H1 (cell line): ENCODE measurements at regions not wholly inside any gene's neighbourhood (a gene's known extent, or its start where the extent isn't known, plus 50 kb on each side); places are given as distances from the start of the nearest gene placed in this dataset.

ENCODE experiments used
- ASH2L ChIP-seq: fragments of 200-600, 300-600 bp; sonication (generic); IDR thresholded peaks from one replicate; pipeline ENCODE4 v1.7.1; 2017; ENCODE audit warnings: low read length
- CTCF ChIP-seq, 3 experiments: IDR thresholded peaks; 1 replicate in 2 of 3; 2 replicates in 1 of 3; pipeline versions ENCODE4 v1.5.1 to v1.6.1; 2011; ENCODE audit warnings: low read length in 3 of 3, mild to moderate bottlenecking in 3 of 3, inconsistent platforms in 2 of 3, low read depth in 1 of 3, moderate library complexity in 1 of 3; ENCODE audit not compliant: insufficient read depth in 1 of 3; ENCODE audit errors: control extremely low read depth in 1 of 3
- FOSL1 ChIP-seq: IDR thresholded peaks from 2 replicates; pipeline ENCODE4 v1.6.1; 2011; ENCODE audit warnings: mild to moderate bottlenecking, low read depth, low read length, moderate library complexity; ENCODE audit not compliant: insufficient read depth
- MAX ChIP-seq: IDR thresholded peaks from 2 replicates; pipeline ENCODE4 v1.6.1; 2012; ENCODE audit warnings: inconsistent platforms
- POLR2A ChIP-seq, 2 experiments: IDR thresholded peaks; 1 replicate in 1 of 2; 2 replicates in 1 of 2; pipeline ENCODE4 v1.6.1; 2011; ENCODE audit warnings: low read depth in 2 of 2, low read length in 2 of 2, mild to moderate bottlenecking in 2 of 2; ENCODE audit errors: control extremely low read depth in 1 of 2
- POLR2AphosphoS5 ChIP-seq: IDR thresholded peaks from 2 replicates; pipeline ENCODE4 v1.6.1; 2011; ENCODE audit warnings: low read depth, low read length
- RAD21 ChIP-seq, 2 experiments: IDR thresholded peaks in 1 of 2; conservative IDR thresholded peaks in 1 of 2; 2 replicates each; pipeline ENCODE4 v1.6.1; 2011; ENCODE audit warnings: low read depth in 2 of 2, low read length in 2 of 2, improper control_type of control experiment in 1 of 2, inconsistent platforms in 1 of 2, mild to moderate bottlenecking in 1 of 2, moderate library complexity in 1 of 2
- RFX5 ChIP-seq: IDR thresholded peaks from 2 replicates; pipeline ENCODE4 v1.6.1; 2011; ENCODE audit warnings: low read depth, low read length, improper control_type of control experiment, borderline replicate concordance
- TCF12 ChIP-seq: IDR thresholded peaks from 2 replicates; pipeline ENCODE4 v1.6.1; 2011; ENCODE audit warnings: low read depth, mild to moderate bottlenecking, low read length
- USF2 ChIP-seq: IDR thresholded peaks from 2 replicates; pipeline ENCODE4 v1.6.1; 2011; ENCODE audit warnings: low read length, improper control_type of control experiment
- ZNF274 ChIP-seq: IDR thresholded peaks from 2 replicates; pipeline ENCODE4 v1.7.0; 2012; ENCODE audit warnings: low read length, borderline replicate concordance; ENCODE audit errors: extremely low read depth

GRCh38 chr6:1251198-1252155 is 60.4 kb upstream of the FOXQ1 start:
- TF ChIP-seq ASH2L: no peak
- TF ChIP-seq POLR2A (IDR thresholded peaks at IDR 0.05; ENCODE audit: control extremely low read depth in 1 of 2, low read depth in 2 of 2, low read length in 2 of 2): no peak
- no peak for TF ChIP-seq TCF12
- TF ChIP-seq FOSL1: no peak
- no peak for TF ChIP-seq POLR2AphosphoS5
- no peak for TF ChIP-seq ZNF274
- TF ChIP-seq RAD21 (IDR thresholded peaks at IDR 0.05 in 1 of 2, conservative IDR thresholded peaks at IDR 0.05 in 1 of 2; ENCODE audit: low read depth in 2 of 2, low read length in 2 of 2): no peak
- TF ChIP-seq USF2: no peak
- no peak for TF ChIP-seq CTCF (IDR thresholded peaks at IDR 0.05; ENCODE audit: control extremely low read depth in 1 of 3, insufficient read depth in 1 of 3, low read depth in 1 of 3, low read length in 3 of 3)
- no peak for TF ChIP-seq RFX5
- no peak for TF ChIP-seq MAX
